ENCODE measurements at regions not wholly inside any gene's neighbourhood (a gene's known extent, or its start where the extent isn't known, plus 50 kb on each side); places are given as distances from the start of the nearest gene placed in this dataset.

- Histone ChIP-seq H3K36me3 (replicated peaks in 1 of 2; ENCODE audit: control insufficient read depth in 2 of 2, insufficient read depth in 2 of 2, low read length in 2 of 2) (no peaks in the 10 kb centered on the region), H3K4ac (ENCODE audit: low read length) (no peak overlapping the region), H3K9ac (ENCODE audit: low read depth, low read length, poor library complexity) (no peak overlapping the region), H2BK5ac (ENCODE audit: low read length) (no peak overlapping the region), H2AFZ (ENCODE audit: low read length) (peak overlapping the region; percentile 25), H3K18ac (ENCODE audit: low read length) (no peak overlapping the region), H3K14ac (ENCODE audit: low read length) (peak overlapping the region; percentile 58), H3K4me3 (ENCODE audit: low read length in 2 of 2) (no peak overlapping the region), H3K4me1 (ENCODE audit: control insufficient read depth in 2 of 2, insufficient read depth in 1 of 2, low read depth in 1 of 2, low read length in 2 of 2) (peaks cover 2 to 7% of the 10 kb centered on the region in 2 donors), H3K27ac (replicated peaks; ENCODE audit: low read length) (no peak overlapping the region), H3K9me3 (replicated peaks in 1 of 2; ENCODE audit: control insufficient read depth in 2 of 2, insufficient read depth in 1 of 2, low read depth in 1 of 2, low read length in 2 of 2) (no peaks in the 10 kb centered on the region), H4K91ac (ENCODE audit: low read depth, low read length, poor library complexity) (no peak overlapping the region), H2BK15ac (ENCODE audit: low read length) (no peak overlapping the region), H2AK5ac (ENCODE audit: low read depth, low read length) (no peak overlapping the region), H3K23ac (ENCODE audit: low read depth, low read length, poor library complexity) (no peak overlapping the region), H3K79me1 (ENCODE audit: low read depth, low read length) (no peaks in the 10 kb centered on the region), H4K8ac (ENCODE audit: low read depth, low read length) (no peak overlapping the region), H3K27me3 (ENCODE audit: control insufficient read depth in 3 of 3, insufficient read depth in 3 of 3, low read depth in 1 of 3, low read length in 3 of 3) (no peaks in the 10 kb centered on the region), H2BK12ac (ENCODE audit: low read length) (no peak overlapping the region), H2BK120ac (ENCODE audit: low read depth, low read length) (no peak overlapping the region), H3K4me2 (ENCODE audit: insufficient read depth, low read length, poor library complexity, severe bottlenecking) (no peak overlapping the region)
- WGBS, 2 donors (ENCODE audit: extremely low coverage in 2 of 2, insufficient read length in 2 of 2, insufficient replicate concordance in 1 of 2), result no CpG with 5 or more reads among the region's 9 CpGs
- DNase-seq (ENCODE audit: low spot score), result no peak
Measured at GRCh38 chr5:92378966-92379611, 996.0 kb upstream of the ARRDC3 start.

GRCh38 chr5:92374859-92375258 is 991.7 kb upstream of the ARRDC3 start:
- peak overlapping the region; percentile 58 for H2BK15ac ChIP-seq (ENCODE audit: low read length)
- H3K36me3 ChIP-seq (replicated peaks in 1 of 2; ENCODE audit: control insufficient read depth in 2 of 2, insufficient read depth in 2 of 2, low read length in 2 of 2), result no peaks in the 10 kb centered on the region
- no peaks in the 10 kb centered on the region for H3K27me3 ChIP-seq (ENCODE audit: control insufficient read depth in 3 of 3, insufficient read depth in 3 of 3, low read depth in 1 of 3, low read length in 3 of 3)
- H3K14ac ChIP-seq (ENCODE audit: low read length), result peak overlapping the region; percentile 8
- no peaks in the 10 kb centered on the region for H3K9me3 ChIP-seq (replicated peaks in 1 of 2; ENCODE audit: control insufficient read depth in 2 of 2, insufficient read depth in 1 of 2, low read depth in 1 of 2, low read length in 2 of 2)
- H2AFZ ChIP-seq (ENCODE audit: low read length), result no peak overlapping the region
- peaks cover 5% of the 10 kb centered on the region in 2 donors for H3K4me1 ChIP-seq (ENCODE audit: control insufficient read depth in 2 of 2, insufficient read depth in 1 of 2, low read depth in 1 of 2, low read length in 2 of 2)
- H3K23ac ChIP-seq (ENCODE audit: low read depth, low read length, poor library complexity), result no peak overlapping the region
- no peak overlapping the region for H3K4me2 ChIP-seq (ENCODE audit: insufficient read depth, low read length, poor library complexity, severe bottlenecking)
- H2BK120ac ChIP-seq (ENCODE audit: low read depth, low read length), result no peak overlapping the region
- no peak overlapping the region for H2BK5ac ChIP-seq (ENCODE audit: low read length)
- H3K79me1 ChIP-seq (ENCODE audit: low read depth, low read length), result no peaks in the 10 kb centered on the region
- H4K91ac ChIP-seq (ENCODE audit: low read depth, low read length, poor library complexity), result no peak overlapping the region
- H2AK5ac ChIP-seq (ENCODE audit: low read depth, low read length), result no peak overlapping the region
- no peak overlapping the region for H4K8ac ChIP-seq (ENCODE audit: low read depth, low read length)
- no peak overlapping the region for H3K4ac ChIP-seq (ENCODE audit: low read length)
- H3K4me3 ChIP-seq (ENCODE audit: low read length in 2 of 2), result no peak overlapping the region
- H3K27ac ChIP-seq (replicated peaks; ENCODE audit: low read length), result no peak overlapping the region
- DNase-seq (ENCODE audit: low spot score), result no peak
- H2BK12ac ChIP-seq (ENCODE audit: low read length), result peak overlapping the region; percentile 73
- peak overlapping the region; percentile 83 for H3K18ac ChIP-seq (ENCODE audit: low read length)
- WGBS, 2 donors (ENCODE audit: extremely low coverage in 2 of 2, insufficient read length in 2 of 2, insufficient replicate concordance in 1 of 2), result no CpG with 5 or more reads among the region's 20 CpGs
- H3K9ac ChIP-seq (ENCODE audit: low read depth, low read length, poor library complexity), result no peak overlapping the region

DNA sequence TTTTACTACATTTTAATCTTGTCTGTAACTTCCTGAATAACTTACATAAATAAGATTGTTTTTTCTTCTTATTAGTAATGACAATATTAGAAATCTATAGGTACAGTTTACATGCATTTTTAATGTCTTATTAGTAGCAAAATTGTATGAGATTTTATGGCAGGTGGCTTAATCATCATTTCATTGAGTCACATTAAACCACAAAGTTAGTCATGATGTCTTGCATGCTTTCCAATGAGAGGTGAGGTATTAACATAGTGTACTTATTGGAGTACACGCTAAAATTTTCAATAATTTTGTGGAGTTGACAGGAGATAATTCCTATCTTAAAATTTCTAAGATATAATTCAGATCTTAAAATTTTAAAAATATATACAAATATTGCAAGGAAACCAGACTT is 989.6 kb upstream of the ARRDC3 start:
- Histone ChIP-seq H2BK120ac (ENCODE audit: low read depth, low read length) (no peak overlapping the region), H4K91ac (ENCODE audit: low read depth, low read length, poor library complexity) (no peak overlapping the region), H2AK5ac (ENCODE audit: low read depth, low read length) (no peak overlapping the region), H3K27ac (replicated peaks; ENCODE audit: low read length) (no peak overlapping the region), H4K8ac (ENCODE audit: low read depth, low read length) (no peak overlapping the region), H2AFZ (ENCODE audit: low read length) (no peak overlapping the region), H3K4ac (ENCODE audit: low read length) (no peak overlapping the region), H3K9ac (ENCODE audit: low read depth, low read length, poor library complexity) (no peak overlapping the region), H3K9me3 (replicated peaks in 1 of 2; ENCODE audit: control insufficient read depth in 2 of 2, insufficient read depth in 1 of 2, low read depth in 1 of 2, low read length in 2 of 2) (no peaks in the 10 kb centered on the region), H2BK5ac (ENCODE audit: low read length) (no peak overlapping the region), H3K23ac (ENCODE audit: low read depth, low read length, poor library complexity) (no peak overlapping the region), H2BK12ac (ENCODE audit: low read length) (no peak overlapping the region), H3K4me3 (ENCODE audit: low read length in 2 of 2) (no peak overlapping the region), H3K18ac (ENCODE audit: low read length) (no peak overlapping the region), H3K79me1 (ENCODE audit: low read depth, low read length) (no peaks in the 10 kb centered on the region), H3K4me1 (ENCODE audit: control insufficient read depth in 2 of 2, insufficient read depth in 1 of 2, low read depth in 1 of 2, low read length in 2 of 2) (peaks cover 2 to 4% of the 10 kb centered on the region in 2 donors), H3K36me3 (replicated peaks in 1 of 2; ENCODE audit: control insufficient read depth in 2 of 2, insufficient read depth in 2 of 2, low read length in 2 of 2) (no peaks in the 10 kb centered on the region), H2BK15ac (ENCODE audit: low read length) (no peak overlapping the region), H3K14ac (ENCODE audit: low read length) (no peak overlapping the region), H3K27me3 (ENCODE audit: control insufficient read depth in 3 of 3, insufficient read depth in 3 of 3, low read depth in 1 of 3, low read length in 3 of 3) (no peaks in the 10 kb centered on the region), H3K4me2 (ENCODE audit: insufficient read depth, low read length, poor library complexity, severe bottlenecking) (no peak overlapping the region)
- no CpG with 5 or more reads among the region's 1 CpG for WGBS, 2 donors (ENCODE audit: extremely low coverage in 2 of 2, insufficient read length in 2 of 2, insufficient replicate concordance in 1 of 2)
- DNase-seq (ENCODE audit: low spot score), result no peak

- Histone ChIP-seq H3K79me1 (ENCODE audit: low read depth, low read length) (no peaks in the 10 kb centered on the region), H3K27ac (replicated peaks; ENCODE audit: low read length) (no peak overlapping the region), H3K14ac (ENCODE audit: low read length) (no peak overlapping the region), H2BK5ac (ENCODE audit: low read length) (no peak overlapping the region), H4K91ac (ENCODE audit: low read depth, low read length, poor library complexity) (no peak overlapping the region), H3K4me3 (ENCODE audit: low read length in 2 of 2) (no peak overlapping the region), H2AFZ (ENCODE audit: low read length) (peak overlapping the region; percentile 60), H3K4me2 (ENCODE audit: insufficient read depth, low read length, poor library complexity, severe bottlenecking) (no peak overlapping the region), H3K36me3 (replicated peaks in 1 of 2; ENCODE audit: control insufficient read depth in 2 of 2, insufficient read depth in 2 of 2, low read length in 2 of 2) (no peaks in the 10 kb centered on the region), H3K27me3 (ENCODE audit: control insufficient read depth in 3 of 3, insufficient read depth in 3 of 3, low read depth in 1 of 3, low read length in 3 of 3) (no peaks in the 10 kb centered on the region), H3K4ac (ENCODE audit: low read length) (no peak overlapping the region), H3K9me3 (replicated peaks in 1 of 2; ENCODE audit: control insufficient read depth in 2 of 2, insufficient read depth in 1 of 2, low read depth in 1 of 2, low read length in 2 of 2) (no peaks in the 10 kb centered on the region), H2AK5ac (ENCODE audit: low read depth, low read length) (no peak overlapping the region), H2BK15ac (ENCODE audit: low read length) (no peak overlapping the region), H4K8ac (ENCODE audit: low read depth, low read length) (no peak overlapping the region), H2BK12ac (ENCODE audit: low read length) (no peak overlapping the region), H3K18ac (ENCODE audit: low read length) (no peak overlapping the region), H3K23ac (ENCODE audit: low read depth, low read length, poor library complexity) (no peak overlapping the region), H3K9ac (ENCODE audit: low read depth, low read length, poor library complexity) (no peak overlapping the region), H2BK120ac (ENCODE audit: low read depth, low read length) (no peak overlapping the region), H3K4me1 (ENCODE audit: control insufficient read depth in 2 of 2, insufficient read depth in 1 of 2, low read depth in 1 of 2, low read length in 2 of 2) (peaks cover 2 to 4% of the 10 kb centered on the region in 2 donors)
- WGBS, 2 donors (ENCODE audit: extremely low coverage in 2 of 2, insufficient read length in 2 of 2, insufficient replicate concordance in 1 of 2), result no CpG with 5 or more reads among the region's 2 CpGs
- DNase-seq (ENCODE audit: low spot score), result no peak
Measured at GRCh38 chr5:92371889-92372235, 988.7 kb upstream of the ARRDC3 start.

All from neuronal stem cell (in vitro differentiated cells).